MM.1S (cell line): ENCODE measurements at regions not wholly inside any gene's neighbourhood (a gene's known extent, or its start where the extent isn't known, plus 50 kb on each side); places are given as distances from the start of the nearest gene placed in this dataset.

Experiments used
- CTCF ChIP-seq: fragments of 300-600 bp; sonication (generic); IDR thresholded peaks from 2 replicates; pipeline ENCODE4 v1.5.1; 2016; ENCODE audit warnings: antibody characterized with exemption, low read length, mixed read lengths
- EZH2 ChIP-seq: fragments of 300-600 bp; sonication (generic); optimal IDR thresholded peaks from 2 replicates; pipeline ENCODE3; 2017; ENCODE audit warnings: low read depth, mild to moderate bottlenecking, antibody characterized with exemption, low read length, mixed read lengths
- EZH2phosphoT487 ChIP-seq: fragments of 300-600 bp; sonication (generic); IDR thresholded peaks from 2 replicates; pipeline ENCODE4 v1.6.1; 2018; ENCODE audit warnings: antibody characterized with exemption, low read length

GRCh38 chr4:157558016-157558415, 337.5 kb downstream of the GRIA2 start:
- TF ChIP-seq CTCF (no peak), EZH2 (no peak), EZH2phosphoT487 (no peak)
